Stomach smooth muscle (tissue), 2 donors: ENCODE measurements at regions not wholly inside any gene's neighbourhood (a gene's known extent, or its start where the extent isn't known, plus 50 kb on each side); places are given as distances from the start of the nearest gene placed in this dataset.

Experiments
- H3K27ac ChIP-seq: one replicate; pipeline ENCODE4 v1.7.0; 2013; ENCODE audit warnings: mild to moderate bottlenecking, low read length, inconsistent platforms
- H3K27me3 ChIP-seq, 2 donors: one replicate each; pipeline ENCODE4 v1.7.0; 2013; ENCODE audit warnings: low read length in 2 of 2; ENCODE audit not compliant: insufficient read depth in 2 of 2, control insufficient read depth in 1 of 2
- H3K36me3 ChIP-seq, 2 donors: one replicate each; pipeline ENCODE4 v1.7.0; 2013; ENCODE audit warnings: low read length in 2 of 2; ENCODE audit not compliant: control insufficient read depth in 2 of 2, insufficient read depth in 2 of 2
- H3K4me1 ChIP-seq: one replicate; pipeline ENCODE4 v1.7.0; 2013; ENCODE audit warnings: low read length; ENCODE audit not compliant: control insufficient read depth, insufficient read depth
- H3K4me3 ChIP-seq, 2 donors: one replicate each; pipeline ENCODE4 v1.7.0; 2013; ENCODE audit warnings: low read length in 2 of 2
- H3K9ac ChIP-seq, 2 donors: one replicate each; pipeline ENCODE4 v1.7.0; 2013; ENCODE audit warnings: low read length in 2 of 2, mild to moderate bottlenecking in 1 of 2
- H3K9me3 ChIP-seq, 2 donors: one replicate each; pipeline ENCODE4 v1.7.0; 2013; ENCODE audit warnings: low read length in 2 of 2; ENCODE audit not compliant: control insufficient read depth in 2 of 2
- donor health status: healthy.
- donor health status: Pancreatic carcinoma.

- H3K9ac ChIP-seq, result no peak overlapping the region
- H3K9me3 ChIP-seq, result no peaks in the 10 kb centered on the region
- H3K4me3 ChIP-seq, result no peak overlapping the region
- no peaks in the 10 kb centered on the region for H3K4me1 ChIP-seq
- no peaks in the 10 kb centered on the region for H3K27me3 ChIP-seq
- no peaks in the 10 kb centered on the region for H3K36me3 ChIP-seq
- no peak overlapping the region for H3K27ac ChIP-seq
These were observed 110.2 kb upstream of the NR3C1 start for GRCh38 chr5:143513720-143514119.

DNA sequence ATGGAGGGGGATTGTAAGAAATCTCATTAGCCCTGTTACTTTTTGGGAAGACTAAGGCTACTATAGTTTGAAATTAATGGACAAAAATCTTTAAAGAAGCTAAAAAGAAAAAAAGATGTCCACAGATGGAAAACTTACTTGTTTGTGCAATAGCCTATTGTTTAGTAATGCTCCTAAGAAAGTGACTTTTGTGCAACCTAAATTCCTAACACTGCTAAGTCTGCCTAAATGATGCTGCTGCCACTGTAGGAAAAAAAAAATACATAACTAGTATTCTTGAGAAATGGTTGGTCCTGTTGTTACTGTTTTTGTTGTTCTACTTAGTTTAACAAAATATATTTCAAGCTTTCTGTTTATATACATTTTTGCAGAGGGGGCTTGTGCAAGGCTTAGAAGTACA lies 108.2 kb upstream of the NR3C1 start:
- no peaks in the 10 kb centered on the region for H3K36me3 ChIP-seq
- no peak overlapping the region for H3K4me3 ChIP-seq
- peaks cover 5% of the 10 kb centered on the region for H3K4me1 ChIP-seq
- H3K9me3 ChIP-seq, result no peaks in the 10 kb centered on the region
- H3K27me3 ChIP-seq, result no peaks in the 10 kb centered on the region
- H3K9ac ChIP-seq, result no peak overlapping the region
- H3K27ac ChIP-seq, result no peak overlapping the region

GRCh38 chr5:143509758-143510221 lies 106.3 kb upstream of the NR3C1 start:
- H3K27ac ChIP-seq, result no peak overlapping the region
- H3K4me1 ChIP-seq, result peaks cover 5% of the 10 kb centered on the region
- H3K36me3 ChIP-seq, result no peaks in the 10 kb centered on the region
- H3K4me3 ChIP-seq, result no peak overlapping the region
- no peaks in the 10 kb centered on the region for H3K27me3 ChIP-seq
- H3K9ac ChIP-seq, result no peak overlapping the region
- H3K9me3 ChIP-seq, result peaks cover 0 to 4% of the 10 kb centered on the region in 2 donors

- Histone ChIP-seq H3K4me3 (no peak overlapping the region), H3K4me1 (peaks cover 5% of the 10 kb centered on the region), H3K27ac (peak overlapping the region; percentile 64), H3K27me3 (no peaks in the 10 kb centered on the region), H3K36me3 (no peaks in the 10 kb centered on the region), H3K9me3 (peaks cover 0 to 4% of the 10 kb centered on the region in 2 donors), H3K9ac (no peak overlapping the region)
These were observed 103.5 kb upstream of the NR3C1 start for GRCh38 chr5:143506836-143507552.

DNA sequence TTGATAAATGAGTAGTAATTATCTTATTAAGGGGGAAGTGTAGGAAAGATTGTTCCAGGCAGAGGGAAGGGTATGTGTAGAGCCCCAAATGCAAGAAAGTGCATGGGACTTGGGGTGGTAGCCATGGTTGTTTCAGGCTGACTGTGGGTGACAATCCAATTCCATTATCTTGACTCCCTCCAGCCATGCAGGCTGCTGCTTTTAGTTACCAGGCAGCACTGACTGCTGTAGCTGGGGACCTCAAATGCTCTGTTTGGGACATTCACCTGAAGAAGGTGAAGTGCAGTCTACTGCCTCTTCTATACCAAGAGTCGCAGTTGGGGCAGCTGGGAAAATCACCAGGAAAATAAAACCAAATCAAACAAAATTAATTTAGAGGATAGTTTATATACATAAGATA lies 102.4 kb upstream of the NR3C1 start:
- Histone ChIP-seq H3K27ac (no peak overlapping the region), H3K36me3 (no peaks in the 10 kb centered on the region), H3K27me3 (no peaks in the 10 kb centered on the region), H3K4me3 (no peak overlapping the region), H3K4me1 (peaks cover 5% of the 10 kb centered on the region), H3K9ac (no peak overlapping the region), H3K9me3 (peaks cover 0 to 4% of the 10 kb centered on the region in 2 donors)

DNA sequence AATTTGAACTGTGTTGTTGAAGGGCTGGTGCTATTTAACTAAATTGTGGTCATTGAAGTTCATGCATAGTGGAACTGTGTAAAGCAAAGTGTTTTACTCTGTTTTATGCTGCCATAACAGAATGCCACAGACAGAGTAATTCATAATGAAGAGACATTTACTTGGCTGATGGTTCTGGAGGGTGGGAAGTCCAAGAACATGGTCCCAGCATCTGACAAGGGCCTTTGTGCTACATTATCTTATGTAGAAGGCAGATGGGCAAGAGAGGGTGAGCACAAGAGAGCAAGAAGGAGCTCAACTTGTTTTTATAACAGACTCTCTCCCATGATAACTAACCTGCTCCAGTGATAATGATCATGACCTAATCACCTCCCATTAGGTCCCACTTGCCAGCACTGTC lies 101.9 kb upstream of the NR3C1 start:
- Histone ChIP-seq H3K4me3 (no peak overlapping the region), H3K27me3 (no peaks in the 10 kb centered on the region), H3K36me3 (no peaks in the 10 kb centered on the region), H3K9me3 (peaks cover 0 to 4% of the 10 kb centered on the region in 2 donors), H3K27ac (no peak overlapping the region), H3K4me1 (peaks cover 5% of the 10 kb centered on the region), H3K9ac (no peak overlapping the region)

DNA sequence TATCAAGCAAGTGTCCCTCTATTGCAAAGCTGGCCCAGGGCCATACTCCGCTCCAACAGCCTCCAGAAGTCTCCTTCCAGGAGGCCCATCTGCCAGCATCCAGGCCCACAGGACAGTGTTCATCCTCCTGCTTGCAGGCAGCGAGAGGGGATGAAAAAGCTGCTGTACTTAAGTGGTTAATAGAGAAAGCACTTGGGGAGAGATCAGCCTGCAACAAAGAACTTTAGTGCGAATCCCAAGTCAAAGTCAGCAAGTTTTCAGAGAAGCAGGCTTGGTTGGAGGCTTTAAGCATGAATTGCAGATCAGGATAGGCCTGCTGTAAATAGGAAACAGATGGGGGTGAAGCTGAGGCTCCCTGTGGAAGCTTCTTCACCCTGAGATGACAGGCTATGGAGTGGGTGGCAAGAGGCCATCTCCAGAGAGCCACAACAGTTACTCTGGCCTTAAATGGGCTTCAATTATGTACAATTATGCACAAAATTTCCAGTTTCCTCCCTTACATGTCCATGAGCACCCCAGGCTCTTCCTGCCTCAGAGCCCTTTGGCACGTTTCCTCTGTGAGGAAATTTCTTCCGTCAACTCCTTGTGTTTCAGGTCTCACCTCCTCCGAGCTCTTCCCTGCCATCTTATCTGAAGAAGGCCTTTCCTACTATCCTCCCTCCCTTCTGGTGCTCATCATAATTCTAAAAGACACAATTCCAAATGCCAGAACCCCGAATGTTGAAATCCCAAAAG lies 98.0 kb upstream of the NR3C1 start:
- Histone ChIP-seq H3K4me3 (no peak overlapping the region), H3K27ac (no peak overlapping the region), H3K9ac (no peak overlapping the region), H3K36me3 (no peaks in the 10 kb centered on the region), H3K9me3 (peaks cover 0 to 4% of the 10 kb centered on the region in 2 donors), H3K4me1 (peaks cover under 1% of the 10 kb centered on the region), H3K27me3 (no peaks in the 10 kb centered on the region)

DNA sequence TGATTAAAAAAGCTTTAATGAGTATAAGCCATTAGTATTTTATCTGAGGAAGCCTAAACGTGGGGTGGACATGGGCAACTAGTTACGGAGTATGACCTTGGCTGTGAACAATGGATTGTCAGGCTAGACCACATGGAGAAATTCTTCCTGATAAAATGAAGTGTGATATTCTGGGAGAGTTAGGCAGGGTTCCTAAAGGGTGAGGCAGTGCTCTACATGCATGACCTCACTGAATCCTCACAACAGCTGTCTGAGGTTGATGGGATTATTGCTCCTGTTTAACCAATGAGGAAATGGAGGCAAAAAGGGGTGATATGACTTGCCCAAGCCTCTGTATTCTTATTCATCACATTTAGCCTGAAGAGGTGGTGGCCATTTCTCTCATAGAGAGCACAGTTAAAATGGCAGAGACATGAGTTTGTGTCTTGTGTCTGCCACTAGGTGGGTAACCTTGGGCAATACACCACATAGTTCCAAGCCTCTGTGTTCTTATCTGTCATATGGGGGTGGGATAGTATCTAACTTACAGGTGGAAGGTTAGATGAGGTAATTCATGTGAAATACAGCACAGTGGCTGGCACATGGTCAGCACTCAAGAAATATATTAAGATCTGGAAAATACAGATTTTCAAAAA lies 96.1 kb upstream of the NR3C1 start:
- Histone ChIP-seq H3K9ac (no peak overlapping the region), H3K27ac (no peak overlapping the region), H3K9me3 (no peaks in the 10 kb centered on the region), H3K36me3 (no peaks in the 10 kb centered on the region), H3K4me3 (no peak overlapping the region), H3K4me1 (peaks cover 11% of the 10 kb centered on the region), H3K27me3 (no peaks in the 10 kb centered on the region)

DNA sequence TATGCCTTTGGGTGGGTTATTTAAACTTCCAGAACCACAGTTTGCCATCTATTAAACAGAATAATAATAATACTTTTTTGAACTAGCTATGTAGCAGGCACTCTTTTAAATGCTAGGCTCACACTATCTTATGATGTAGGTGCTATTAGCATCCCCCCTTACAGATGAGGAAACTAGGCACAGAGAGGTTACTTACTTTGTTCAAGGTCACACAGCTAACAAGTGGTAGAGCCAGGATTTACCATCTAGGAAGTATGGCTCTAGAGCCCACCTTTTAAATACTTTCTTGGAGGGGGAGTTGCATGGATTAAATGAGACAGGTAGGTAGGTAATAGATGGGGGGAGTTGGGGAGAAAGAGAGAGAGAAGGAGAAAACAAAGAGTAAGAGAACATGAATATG lies 95.3 kb upstream of the NR3C1 start:
- Histone ChIP-seq H3K9ac (no peak overlapping the region), H3K27ac (no peak overlapping the region), H3K4me3 (no peak overlapping the region), H3K4me1 (peaks cover 15% of the 10 kb centered on the region), H3K27me3 (no peaks in the 10 kb centered on the region), H3K9me3 (no peaks in the 10 kb centered on the region), H3K36me3 (no peaks in the 10 kb centered on the region)

DNA sequence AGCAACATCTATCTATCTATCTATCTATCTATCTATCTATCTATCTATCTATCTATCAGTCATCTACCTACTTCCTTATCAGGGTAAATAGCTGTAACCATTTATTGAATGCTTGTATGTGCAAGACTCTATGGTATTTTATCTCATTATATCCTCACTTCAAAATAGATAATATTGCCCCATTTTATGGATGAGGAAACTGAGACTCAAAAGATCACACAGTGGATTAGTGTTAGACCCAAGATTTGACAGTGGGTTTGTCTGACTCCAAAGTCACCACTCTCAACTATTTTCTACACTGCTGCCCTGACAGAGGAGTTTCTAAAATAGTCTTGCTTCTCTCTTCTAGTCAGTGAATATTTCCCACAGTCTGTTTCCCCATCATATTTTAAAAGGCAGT lies 94.3 kb upstream of the NR3C1 start:
- no peak overlapping the region for H3K9ac ChIP-seq
- H3K36me3 ChIP-seq, result no peaks in the 10 kb centered on the region
- H3K27ac ChIP-seq, result no peak overlapping the region
- no peaks in the 10 kb centered on the region for H3K27me3 ChIP-seq
- H3K4me3 ChIP-seq, result no peak overlapping the region
- H3K4me1 ChIP-seq, result peaks cover 15% of the 10 kb centered on the region
- H3K9me3 ChIP-seq, result no peaks in the 10 kb centered on the region
